Gastrocnemius medialis (tissue), 4 donors: ENCODE measurements at regions not wholly inside any gene's neighbourhood (a gene's known extent, or its start where the extent isn't known, plus 50 kb on each side); places are given as distances from the start of the nearest gene placed in this dataset.

Source experiments
- ATAC-seq, 2 donors: fragments of 150-250 bp; one replicate each; pipeline ENCODE4 v1.9.1; 2016
- DNase-seq, 2 donors: peaks; one replicate each; pipeline ENCODE4 v3.0.0-alpha.2; 2019
- H3K27ac ChIP-seq, 4 donors: fragments of 200-600 bp; sonication (generic); 1 replicate in 1 of 4; 2 replicates in 3 of 4; pipeline ENCODE4 v1.5.1; 2016 to 2018; ENCODE audit warnings: mild to moderate bottlenecking in 2 of 4, moderate library complexity in 1 of 4
- H3K27me3 ChIP-seq, 3 donors: fragments of 200-600 bp; sonication (generic) in 2 of 3; 1 replicate in 1 of 3; 2 replicates in 2 of 3; pipeline versions ENCODE4 v1.5.1 to v1.6.0; 2016 to 2019; ENCODE audit warnings: mild to moderate bottlenecking in 1 of 3, moderate library complexity in 1 of 3
- H3K36me3 ChIP-seq, 2 donors: fragments of 200-600 bp; sonication (generic) in 1 of 2; one replicate each; pipeline ENCODE4 v1.5.1; 2017 to 2018
- H3K4me1 ChIP-seq, 2 donors: fragments of 200-600 bp; sonication (generic) in 1 of 2; one replicate each; pipeline ENCODE4 v1.5.1; 2016 to 2017; ENCODE audit warnings: mild to moderate bottlenecking in 2 of 2
- H3K4me3 ChIP-seq, 4 donors: fragments of 200-600 bp; sonication (generic) in 3 of 4; 1 replicate in 1 of 4; 2 replicates in 3 of 4; pipeline ENCODE4 v1.5.1; 2016 to 2019; ENCODE audit warnings: mild to moderate bottlenecking in 2 of 4
- H3K9me3 ChIP-seq, 3 donors: fragments of 200-600 bp; sonication (generic) in 2 of 3; 1 replicate in 1 of 3; 2 replicates in 2 of 3; pipeline ENCODE4 v1.5.1; 2016 to 2019
- POLR2A ChIP-seq, 2 donors: fragments of 450-650 bp; IDR thresholded peaks; one replicate each; pipeline ENCODE4 v1.6.1; 2017; ENCODE audit warnings: antibody characterized with exemption in 2 of 2, mild to moderate bottlenecking in 2 of 2, moderate library complexity in 2 of 2
- in situ Hi-C, 4 donors: fragments of 200-750 bp; cut with MboI; loops; one replicate each; pipeline versions ENCODE4 v1.15.0 to v1.8.0; 2017; ENCODE audit warnings: low sequenced_read_pairs in 4 of 4
- intact Hi-C: fragments of 100-400 bp; cut with DNase I; formaldehyde crosslinking; loops from one replicate; pipeline ENCODE4 v1.15.1; 2023; ENCODE audit warnings: low total_unique reads
- TF ChIP-seq, protein P1 (sequence below), 5 experiments: fragments of 450-650 bp in 3 of 5; fragments of 200-600 bp in 2 of 5; sonication (generic) in 2 of 5; IDR thresholded peaks in 4 of 5; conservative IDR thresholded peaks in 1 of 5; 1 replicate in 4 of 5; 2 replicates in 1 of 5; pipeline ENCODE4 v1.5.1; 2016 to 2019; ENCODE audit warnings: antibody characterized with exemption in 5 of 5, mild to moderate bottlenecking in 3 of 5, moderate library complexity in 3 of 5

DNA sequence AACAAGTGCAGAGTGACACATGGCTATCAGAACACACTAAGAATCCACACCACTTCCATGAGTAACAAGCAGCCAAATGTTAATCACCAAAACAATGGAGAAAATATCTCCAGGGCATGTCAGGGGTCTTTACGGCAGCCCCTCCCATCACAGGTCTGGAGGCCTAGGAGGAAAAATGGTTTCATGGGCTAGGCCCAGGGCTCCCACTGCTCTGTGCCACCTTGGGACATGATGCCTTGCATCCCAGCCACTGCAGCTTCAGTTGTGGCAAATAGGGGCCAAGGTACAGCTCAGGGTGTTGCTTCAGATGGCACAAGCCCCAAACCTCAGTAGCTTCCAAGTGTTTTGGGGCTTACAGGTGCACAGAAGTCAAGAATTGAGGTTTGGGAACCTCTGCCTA is 66.6 kb downstream of the NEURL3 start:
- no peak overlapping the region for H3K4me3 ChIP-seq
- DNase-seq (no peak), ATAC-seq (no peak)
- intact Hi-C loops = no loop called here
- no peaks in the 10 kb centered on the region for H3K36me3 ChIP-seq
- in situ Hi-C loops = no loop called here
- no peaks in the 10 kb centered on the region for H3K9me3 ChIP-seq
- TF ChIP-seq, protein P1, sequence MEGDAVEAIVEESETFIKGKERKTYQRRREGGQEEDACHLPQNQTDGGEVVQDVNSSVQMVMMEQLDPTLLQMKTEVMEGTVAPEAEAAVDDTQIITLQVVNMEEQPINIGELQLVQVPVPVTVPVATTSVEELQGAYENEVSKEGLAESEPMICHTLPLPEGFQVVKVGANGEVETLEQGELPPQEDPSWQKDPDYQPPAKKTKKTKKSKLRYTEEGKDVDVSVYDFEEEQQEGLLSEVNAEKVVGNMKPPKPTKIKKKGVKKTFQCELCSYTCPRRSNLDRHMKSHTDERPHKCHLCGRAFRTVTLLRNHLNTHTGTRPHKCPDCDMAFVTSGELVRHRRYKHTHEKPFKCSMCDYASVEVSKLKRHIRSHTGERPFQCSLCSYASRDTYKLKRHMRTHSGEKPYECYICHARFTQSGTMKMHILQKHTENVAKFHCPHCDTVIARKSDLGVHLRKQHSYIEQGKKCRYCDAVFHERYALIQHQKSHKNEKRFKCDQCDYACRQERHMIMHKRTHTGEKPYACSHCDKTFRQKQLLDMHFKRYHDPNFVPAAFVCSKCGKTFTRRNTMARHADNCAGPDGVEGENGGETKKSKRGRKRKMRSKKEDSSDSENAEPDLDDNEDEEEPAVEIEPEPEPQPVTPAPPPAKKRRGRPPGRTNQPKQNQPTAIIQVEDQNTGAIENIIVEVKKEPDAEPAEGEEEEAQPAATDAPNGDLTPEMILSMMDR (IDR thresholded peaks at IDR 0.05 in 4 of 5, conservative IDR thresholded peaks at IDR 0.05 in 1 of 5) = no peak
- no peak for TF ChIP-seq POLR2A (IDR thresholded peaks at IDR 0.05)
- H3K4me1 ChIP-seq = no peaks in the 10 kb centered on the region
- H3K27ac ChIP-seq = no peak overlapping the region
- H3K27me3 ChIP-seq = peaks cover 0 to 3% (median 0%) of the 10 kb centered on the region in 3 donors

DNA sequence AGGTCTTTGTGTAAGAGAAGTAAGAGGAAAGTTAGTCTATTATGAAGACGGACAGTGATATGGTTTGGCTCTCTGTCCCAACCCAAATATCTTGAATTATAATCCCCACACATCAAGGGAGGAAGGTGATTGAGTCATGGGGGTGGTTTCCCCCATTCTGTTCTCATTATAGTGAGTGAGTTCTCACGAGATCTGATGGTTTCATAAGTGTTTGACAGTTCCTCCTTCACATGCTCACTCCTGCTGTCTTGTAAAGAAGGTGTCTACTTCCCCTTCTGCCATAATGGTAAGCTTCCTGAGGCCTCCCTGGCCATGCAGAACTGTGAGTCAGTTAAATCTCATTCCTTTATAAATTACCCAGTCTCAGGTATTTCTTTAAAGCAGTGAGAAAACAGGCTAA is 67.6 kb downstream of the NEURL3 start:
- Histone ChIP-seq H3K4me3 (no peak overlapping the region), H3K36me3 (no peaks in the 10 kb centered on the region), H3K27ac (no peak overlapping the region), H3K27me3 (peaks cover 0 to 3% (median 0%) of the 10 kb centered on the region in 3 donors), H3K9me3 (no peaks in the 10 kb centered on the region), H3K4me1 (peaks cover 1 to 5% of the 10 kb centered on the region in 2 donors)
- DNase-seq = no peak
- in situ Hi-C loops (no loop called here), intact Hi-C loops (no loop called here)
- no peak for ATAC-seq
- TF ChIP-seq POLR2A (IDR thresholded peaks at IDR 0.05) = no peak
- TF ChIP-seq, protein P1 (IDR thresholded peaks at IDR 0.05 in 4 of 5, conservative IDR thresholded peaks at IDR 0.05 in 1 of 5) = no peak

DNA sequence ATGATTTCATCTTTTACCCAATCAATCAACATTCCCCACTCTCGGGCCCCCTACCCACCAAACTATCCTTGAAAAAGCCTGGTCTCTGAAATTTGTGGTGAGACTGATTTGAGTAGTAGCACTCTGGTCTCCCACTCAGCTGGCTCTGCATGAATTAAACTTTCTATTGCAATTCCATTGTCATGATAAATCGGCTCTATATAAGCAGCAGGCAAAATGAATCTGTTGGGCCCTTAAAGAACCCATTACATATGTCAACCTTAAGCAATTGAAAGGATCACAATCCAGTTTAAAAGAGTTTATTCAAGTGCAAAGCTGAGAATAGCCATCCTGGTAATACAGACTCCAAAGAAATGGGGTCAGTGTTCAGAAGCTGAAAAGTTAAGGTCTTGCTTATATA is 68.2 kb downstream of the NEURL3 start:
- ATAC-seq (no peak), DNase-seq (no peak)
- intact Hi-C loops (no loop called here), in situ Hi-C loops (no loop called here)
- Histone ChIP-seq H3K9me3 (no peaks in the 10 kb centered on the region), H3K36me3 (no peaks in the 10 kb centered on the region), H3K27ac (no peak overlapping the region), H3K4me3 (no peak overlapping the region), H3K4me1 (peaks cover 7 to 10% of the 10 kb centered on the region in 2 donors), H3K27me3 (peaks cover 0 to 3% (median 0%) of the 10 kb centered on the region in 3 donors)
- TF ChIP-seq POLR2A (IDR thresholded peaks at IDR 0.05) = no peak
- TF ChIP-seq, protein P1 (IDR thresholded peaks at IDR 0.05 in 4 of 5, conservative IDR thresholded peaks at IDR 0.05 in 1 of 5) = no peak

DNA sequence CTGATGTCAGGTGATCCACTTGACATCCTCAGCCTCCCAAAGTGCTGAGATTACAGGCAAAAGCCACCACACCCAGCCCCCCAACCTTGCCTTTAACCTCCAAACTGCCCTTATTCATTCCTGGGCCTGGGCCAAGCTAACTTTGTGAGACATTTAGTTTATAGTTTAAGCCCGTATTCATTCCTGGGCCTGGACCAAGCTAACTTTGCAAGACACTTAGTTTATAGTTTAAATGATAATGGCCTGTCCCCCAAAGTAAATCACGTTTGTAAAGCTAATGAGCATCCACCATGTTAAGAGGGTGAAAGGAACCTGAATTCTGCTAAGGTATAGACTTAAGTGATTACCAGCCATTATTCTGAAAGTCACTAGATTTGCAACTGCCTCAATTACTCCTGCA is 68.7 kb downstream of the NEURL3 start:
- no peak overlapping the region for H3K27ac ChIP-seq
- intact Hi-C loops (no loop called here), in situ Hi-C loops (no loop called here)

More for the DNA sequence above, 68.7 kb downstream of the NEURL3 start:
- Histone ChIP-seq H3K4me1 (peaks cover 12 to 13% of the 10 kb centered on the region in 2 donors), H3K4me3 (no peak overlapping the region), H3K9me3 (no peaks in the 10 kb centered on the region), H3K27me3 (peaks cover 0 to 3% (median 0%) of the 10 kb centered on the region in 3 donors), H3K36me3 (no peaks in the 10 kb centered on the region)
- TF ChIP-seq POLR2A (IDR thresholded peaks at IDR 0.05) = no peak
- TF ChIP-seq, protein P1 (IDR thresholded peaks at IDR 0.05 in 4 of 5, conservative IDR thresholded peaks at IDR 0.05 in 1 of 5) = no peak
- DNase-seq = no peak
- ATAC-seq = no peak
